Large intestine (tissue), 3 donors: ENCODE measurements at regions not wholly inside any gene's neighbourhood (a gene's known extent, or its start where the extent isn't known, plus 50 kb on each side); places are given as distances from the start of the nearest gene placed in this dataset.

Experiments used
- DNase-seq, 2 donors: peaks; one replicate each; pipeline versions ENCODE4 v3.0.0 to v3.0.0-alpha.2; 2013
- H3K27ac ChIP-seq: one replicate; pipeline ENCODE4 v1.5.1; 2013; ENCODE audit warnings: low read length
- H3K27me3 ChIP-seq: 2 replicates; pipeline ENCODE4 v1.6.1; 2013; ENCODE audit warnings: low read length; ENCODE audit not compliant: control insufficient read depth, insufficient read depth
- H3K36me3 ChIP-seq: 2 replicates; pipeline ENCODE4 v1.6.1; 2013; ENCODE audit warnings: low read length; ENCODE audit not compliant: control insufficient read depth, insufficient read depth
- H3K4me1 ChIP-seq: one replicate; pipeline ENCODE4 v1.6.1; 2013; ENCODE audit warnings: low read length; ENCODE audit not compliant: control insufficient read depth, insufficient read depth
- H3K4me3 ChIP-seq: one replicate; pipeline ENCODE4 v1.5.1; 2013; ENCODE audit warnings: low read length
- H3K9me3 ChIP-seq: one replicate; pipeline ENCODE4 v1.6.1; 2013; ENCODE audit warnings: mild to moderate bottlenecking, low read depth, low read length, moderate library complexity; ENCODE audit not compliant: control insufficient read depth
- WGBS: methylation state at CpG from one replicate; pipeline ENCODE4 v1.1.5; 2013; ENCODE audit warnings: low lambda C conversion rate; ENCODE audit not compliant: insufficient coverage; 5-methylcytosine and 5-hydroxymethylcytosine counted together

DNA sequence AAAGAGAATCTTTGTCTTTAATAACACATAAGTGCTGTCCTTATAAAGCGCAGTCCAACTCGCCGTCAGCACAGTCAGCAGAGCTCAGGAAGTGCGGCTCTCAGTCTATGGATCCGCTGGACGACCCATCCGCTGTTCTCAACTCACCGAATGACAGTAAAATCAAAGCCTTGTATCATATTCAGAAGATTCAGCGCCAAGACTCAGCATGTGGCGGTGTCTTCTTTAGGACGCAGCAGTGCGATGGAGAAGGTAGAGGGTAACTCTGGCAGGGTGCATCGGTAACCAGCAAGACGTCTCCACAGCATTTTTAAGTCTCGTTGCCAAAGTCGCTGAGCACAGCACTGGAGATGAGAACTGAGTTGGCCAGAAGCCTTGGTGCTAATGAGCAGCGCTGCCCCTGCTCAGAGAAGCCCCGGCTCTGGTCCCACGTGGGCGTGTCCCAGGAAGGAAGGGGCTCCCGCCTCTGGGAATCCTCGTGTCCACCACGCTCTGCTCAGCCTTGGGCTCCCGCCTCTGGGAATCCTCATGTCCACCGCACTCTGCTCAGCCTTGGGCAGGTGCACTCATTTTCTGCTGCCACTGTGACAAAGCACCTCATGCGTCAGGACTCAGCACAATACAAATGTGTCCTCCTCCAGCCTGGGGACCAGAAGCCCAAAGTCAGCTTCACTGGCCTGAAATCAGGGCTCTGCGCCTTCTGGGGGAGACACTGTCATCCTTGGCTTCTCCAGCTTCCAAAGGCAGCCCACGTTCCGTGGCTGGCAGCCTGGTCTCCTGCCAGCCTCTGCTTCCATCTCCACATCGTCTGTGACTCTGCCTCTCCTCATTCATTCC, 238.0 kb upstream of the SALL3 start:
- DNase-seq, result no peak
- H3K4me1 ChIP-seq, result no peaks in the 10 kb centered on the region

DNA sequence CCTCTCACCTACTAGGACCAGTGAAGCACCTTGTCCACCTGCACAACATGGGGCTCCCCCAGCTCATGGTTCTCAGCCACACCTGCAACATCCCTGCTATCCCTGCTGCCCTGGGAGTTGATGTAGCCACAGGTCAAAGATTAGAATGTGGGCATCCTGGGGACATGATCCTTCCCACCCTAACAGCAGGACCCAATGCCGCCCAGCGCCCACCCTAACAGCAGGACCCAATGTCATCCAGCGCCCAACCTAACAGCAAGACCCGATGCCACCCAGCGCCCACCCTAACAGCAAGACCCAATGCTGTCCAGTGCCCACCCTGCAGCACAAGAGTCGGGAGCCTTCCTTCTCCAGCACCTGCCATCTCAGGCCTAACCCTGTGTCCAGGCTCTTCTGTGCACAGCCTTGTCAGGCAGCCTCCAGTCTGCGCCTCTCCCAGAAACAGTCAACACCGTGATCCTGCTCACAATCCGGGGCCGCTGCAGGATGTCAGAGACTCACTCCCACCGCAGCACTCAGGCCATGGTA, 237.3 kb upstream of the SALL3 start:
- peaks cover 4% of the 10 kb centered on the region for H3K27me3 ChIP-seq
- WGBS, result no CpG with 5 or more reads among the region's 11 CpGs
- DNase-seq, result no peak
- H3K4me1 ChIP-seq, result no peaks in the 10 kb centered on the region
- H3K27ac ChIP-seq, result no peak overlapping the region
- no peaks in the 10 kb centered on the region for H3K9me3 ChIP-seq
- H3K4me3 ChIP-seq, result no peak overlapping the region
- H3K36me3 ChIP-seq, result no peaks in the 10 kb centered on the region

More for the DNA sequence above, 238.0 kb upstream of the SALL3 start:
- WGBS, result no CpG with 5 or more reads among the region's 30 CpGs
- no peaks in the 10 kb centered on the region for H3K9me3 ChIP-seq
- H3K27me3 ChIP-seq, result no peaks in the 10 kb centered on the region
- no peaks in the 10 kb centered on the region for H3K36me3 ChIP-seq
- H3K4me3 ChIP-seq, result no peak overlapping the region
- H3K27ac ChIP-seq, result no peak overlapping the region

DNA sequence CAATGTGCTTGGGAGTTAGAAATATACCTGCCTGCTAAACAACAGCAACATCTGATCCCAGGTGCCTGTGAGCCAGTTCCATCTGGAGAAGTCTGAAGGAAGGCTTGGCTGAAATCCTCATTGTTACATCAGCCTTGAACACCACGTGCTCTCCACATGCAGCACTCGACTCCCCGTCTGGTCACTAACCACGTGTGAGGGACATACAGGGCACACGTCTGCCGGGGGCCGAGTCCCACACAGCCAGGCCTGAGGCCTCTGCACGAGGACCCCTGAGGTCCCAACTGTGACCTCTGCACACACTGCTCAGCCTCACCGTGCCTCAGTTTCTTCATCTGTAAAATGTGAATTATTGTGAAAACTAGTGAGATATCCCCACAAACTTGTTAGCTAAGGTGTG, 236.5 kb upstream of the SALL3 start:
- Histone ChIP-seq H3K4me3 (no peak overlapping the region), H3K27me3 (peaks cover 4% of the 10 kb centered on the region), H3K27ac (no peak overlapping the region), H3K4me1 (no peaks in the 10 kb centered on the region), H3K9me3 (no peaks in the 10 kb centered on the region), H3K36me3 (no peaks in the 10 kb centered on the region)
- no peak for DNase-seq
- no CpG with 5 or more reads among the region's 9 CpGs for WGBS

- H3K27ac ChIP-seq, result no peak overlapping the region
- peaks cover 4% of the 10 kb centered on the region for H3K27me3 ChIP-seq
- no peaks in the 10 kb centered on the region for H3K4me1 ChIP-seq
- no CpG with 5 or more reads among the region's 17 CpGs for WGBS
- DNase-seq, result no peak
- peaks cover 8% of the 10 kb centered on the region for H3K9me3 ChIP-seq
- H3K4me3 ChIP-seq, result no peak overlapping the region
- H3K36me3 ChIP-seq, result no peaks in the 10 kb centered on the region
These were observed 228.0 kb upstream of the SALL3 start for GRCh38 chr18:78751664-78752063.

- no peak for DNase-seq
- no CpG with 5 or more reads among the region's 23 CpGs for whole genome bisulfite sequencing
These were observed 226.4 kb upstream of the SALL3 start for GRCh38 chr18:78753240-78753639.

DNA sequence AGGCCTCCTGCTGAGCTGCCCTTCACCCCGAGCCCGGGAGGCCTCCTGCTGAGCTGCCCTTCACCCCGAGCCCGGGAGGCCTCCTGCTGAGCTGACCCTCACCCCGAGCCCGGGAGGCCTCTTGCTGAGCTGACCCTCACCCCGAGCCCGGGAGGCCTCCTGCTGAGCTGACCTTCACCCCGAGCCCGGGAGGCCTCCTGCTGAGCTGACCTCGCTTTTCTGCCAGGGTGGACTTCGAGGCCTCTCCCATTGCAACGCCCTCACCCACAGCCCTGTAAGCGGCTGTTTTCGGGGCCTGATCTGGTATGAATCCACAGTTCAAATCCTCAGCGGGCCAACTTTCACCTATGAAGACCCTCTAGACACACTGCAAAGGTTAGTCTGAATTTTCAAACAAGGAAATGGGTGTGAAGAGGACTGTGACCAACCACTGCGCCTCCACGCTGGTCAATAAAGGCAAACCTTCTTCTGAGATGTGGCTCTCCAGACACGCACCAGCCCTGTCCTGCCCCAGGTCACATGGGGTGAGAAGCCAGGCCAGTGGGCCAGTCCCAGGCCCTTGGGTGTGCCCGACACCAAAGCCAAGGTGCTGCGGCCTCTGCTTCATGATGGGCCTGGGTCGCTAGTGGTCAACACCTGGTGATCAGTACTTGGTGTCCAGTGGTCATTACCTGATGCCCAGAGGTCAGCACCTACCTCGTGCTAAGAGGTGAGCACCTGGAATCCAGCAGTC, 225.1 kb upstream of the SALL3 start:
- H3K9me3 ChIP-seq, result peaks cover 8% of the 10 kb centered on the region
- no peak overlapping the region for H3K27ac ChIP-seq
- no CpG with 5 or more reads among the region's 23 CpGs for WGBS
- no peaks in the 10 kb centered on the region for H3K27me3 ChIP-seq
- no peaks in the 10 kb centered on the region for H3K4me1 ChIP-seq
- no peaks in the 10 kb centered on the region for H3K36me3 ChIP-seq
- no peak for DNase-seq
- H3K4me3 ChIP-seq, result no peak overlapping the region

More at GRCh38 chr18:78753240-78753639, 226.4 kb upstream of the SALL3 start:
- Histone ChIP-seq H3K27ac (no peak overlapping the region), H3K9me3 (peaks cover 8% of the 10 kb centered on the region), H3K4me1 (no peaks in the 10 kb centered on the region), H3K4me3 (no peak overlapping the region), H3K27me3 (no peaks in the 10 kb centered on the region), H3K36me3 (no peaks in the 10 kb centered on the region)

DNA sequence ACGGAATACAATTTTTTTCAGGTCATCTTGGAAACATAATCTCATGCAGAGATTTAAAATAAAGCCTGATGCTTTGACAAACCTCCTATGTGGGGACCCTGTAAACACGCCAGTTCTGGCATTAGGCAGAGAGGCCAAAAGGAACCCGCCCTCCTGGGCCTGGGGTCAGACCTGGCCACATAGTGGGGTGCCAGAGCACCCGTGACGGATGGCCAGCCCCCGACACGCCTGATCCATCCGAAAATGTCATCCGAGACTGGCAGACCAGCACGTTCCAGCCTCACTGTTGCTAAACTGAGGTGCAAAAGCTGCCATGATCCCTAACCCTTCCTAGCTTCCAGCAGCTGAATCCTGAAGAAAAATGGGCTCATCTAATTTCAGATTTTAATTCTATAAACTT, 222.6 kb upstream of the SALL3 start:
- Histone ChIP-seq H3K36me3 (no peaks in the 10 kb centered on the region), H3K27me3 (no peaks in the 10 kb centered on the region), H3K4me1 (no peaks in the 10 kb centered on the region), H3K9me3 (peaks cover 8% of the 10 kb centered on the region), H3K4me3 (no peak overlapping the region), H3K27ac (no peak overlapping the region)
- no peak for DNase-seq
- WGBS, result no CpG with 5 or more reads among the region's 10 CpGs

- Histone ChIP-seq H3K27me3 (no peaks in the 10 kb centered on the region), H3K4me1 (no peaks in the 10 kb centered on the region), H3K36me3 (no peaks in the 10 kb centered on the region), H3K4me3 (no peak overlapping the region), H3K9me3 (peaks cover 8% of the 10 kb centered on the region), H3K27ac (no peak overlapping the region)
- WGBS, result 90% methylated on average over 2 of the region's 9 CpGs
- DNase-seq, result no peak
These were observed 221.1 kb upstream of the SALL3 start for GRCh38 chr18:78758496-78758895.

GRCh38 chr18:78762753-78763152, 216.9 kb upstream of the SALL3 start:
- Histone ChIP-seq H3K27me3 (no peaks in the 10 kb centered on the region), H3K9me3 (no peaks in the 10 kb centered on the region), H3K36me3 (no peaks in the 10 kb centered on the region), H3K4me3 (no peak overlapping the region), H3K27ac (no peak overlapping the region), H3K4me1 (no peaks in the 10 kb centered on the region)
- 100% methylated on average over 1 of the region's 8 CpGs for WGBS
- DNase-seq, result no peak

DNA sequence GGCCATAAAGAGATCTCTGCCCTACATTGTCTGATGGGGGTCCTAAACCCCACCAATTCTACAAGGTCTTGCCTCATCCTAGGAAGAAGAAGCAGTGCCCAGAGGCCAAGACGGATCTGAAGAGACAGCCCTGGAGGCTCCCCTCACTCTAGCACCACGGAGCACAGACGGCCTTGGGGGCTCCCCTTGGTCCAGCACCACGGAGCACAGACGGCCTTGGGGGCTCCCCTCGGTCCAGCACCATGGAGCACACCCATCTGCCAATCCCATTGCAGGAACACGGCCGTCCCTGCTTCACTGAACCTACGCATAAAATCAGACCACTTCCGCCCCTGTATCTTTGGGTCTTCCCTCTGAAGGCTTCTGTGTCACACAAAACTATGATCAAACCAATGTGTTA, 215.1 kb upstream of the SALL3 start:
- no peak overlapping the region for H3K27ac ChIP-seq
- no peaks in the 10 kb centered on the region for H3K36me3 ChIP-seq
- H3K4me1 ChIP-seq, result peaks cover 10% of the 10 kb centered on the region
- WGBS, result no CpG with 5 or more reads among the region's 10 CpGs
- DNase-seq, result no peak
- no peaks in the 10 kb centered on the region for H3K27me3 ChIP-seq
- no peaks in the 10 kb centered on the region for H3K9me3 ChIP-seq
- no peak overlapping the region for H3K4me3 ChIP-seq
